Hepatocyte (in vitro differentiated cells): ENCODE measurements at regions not wholly inside any gene's neighbourhood (a gene's known extent, or its start where the extent isn't known, plus 50 kb on each side); places are given as distances from the start of the nearest gene placed in this dataset.

ENCODE experiments used
- DNase-seq: peaks from one replicate; pipeline ENCODE4 v3.0.0-alpha.2; 2016; ENCODE audit warnings: low spot score
- H2AFZ ChIP-seq: fragments of 200-600 bp; sonication (generic); 2 replicates; pipeline ENCODE4 v1.6.0; 2016; ENCODE audit warnings: antibody characterized with exemption, mild to moderate bottlenecking
- H3K27ac ChIP-seq: fragments of 200-600 bp; sonication (generic); 2 replicates; pipeline ENCODE4 v1.5.1; 2016; ENCODE audit warnings: mild to moderate bottlenecking
- H3K27me3 ChIP-seq: fragments of 200-600 bp; sonication (generic); 2 replicates; pipeline ENCODE4 v1.6.1; 2016
- H3K36me3 ChIP-seq: fragments of 200-600 bp; sonication (generic); replicated peaks from 2 replicates; pipeline ENCODE4 v1.5.1; 2016; ENCODE audit warnings: low read depth; ENCODE audit not compliant: insufficient read depth
- H3K4me1 ChIP-seq: fragments of 200-600 bp; sonication (generic); 2 replicates; pipeline ENCODE4 v1.5.1; 2016; ENCODE audit warnings: mild to moderate bottlenecking, moderate library complexity; ENCODE audit not compliant: insufficient read depth
- H3K4me2 ChIP-seq: fragments of 200-600 bp; sonication (generic); 2 replicates; pipeline ENCODE4 v1.6.0; 2016
- H3K4me3 ChIP-seq: fragments of 200-600 bp; sonication (generic); 2 replicates; pipeline ENCODE4 v1.5.1; 2016; ENCODE audit warnings: mild to moderate bottlenecking
- H3K79me2 ChIP-seq: fragments of 200-600 bp; sonication (generic); 2 replicates; pipeline ENCODE4 v1.6.0; 2017; ENCODE audit warnings: mild to moderate bottlenecking
- H3K9me2 ChIP-seq: fragments of 200-600 bp; sonication (generic); replicated peaks from 2 replicates; pipeline ENCODE4 v1.6.0; 2017; ENCODE audit warnings: mild to moderate bottlenecking; ENCODE audit not compliant: insufficient read depth
- H3K9me3 ChIP-seq: fragments of 200-600 bp; sonication (generic); 2 replicates; pipeline ENCODE4 v1.5.1; 2016; ENCODE audit warnings: low read depth, mild to moderate bottlenecking
- H4K20me1 ChIP-seq: fragments of 200-600 bp; sonication (generic); 2 replicates; pipeline ENCODE4 v1.6.0; 2016; ENCODE audit warnings: mild to moderate bottlenecking; ENCODE audit not compliant: insufficient read depth, poor library complexity, severe bottlenecking
- EZH2 ChIP-seq: fragments of 200-600 bp; sonication (generic); IDR thresholded peaks from 2 replicates; pipeline ENCODE4 v1.6.1; 2016; ENCODE audit warnings: antibody characterized with exemption, mild to moderate bottlenecking, borderline replicate concordance
- EZH2phosphoT487 ChIP-seq: fragments of 200-600 bp; sonication (generic); IDR thresholded peaks from one replicate; pipeline ENCODE4 v1.6.1; 2018; ENCODE audit warnings: antibody characterized with exemption, mild to moderate bottlenecking, low read depth, moderate library complexity; ENCODE audit not compliant: unreplicated experiment, severe bottlenecking
- WGBS: methylation state at CpG from one replicate; pipeline ENCODE4 v1.1.6; 2016; ENCODE audit warnings: low lambda C conversion rate; ENCODE audit errors: missing lambda C conversion rate; 5-methylcytosine and 5-hydroxymethylcytosine counted together
- TF ChIP-seq, protein P1 (sequence below): fragments of 200-600 bp; sonication (generic); IDR thresholded peaks from 2 replicates; pipeline ENCODE4 v1.5.1; 2016; ENCODE audit warnings: antibody characterized with exemption, mild to moderate bottlenecking; ENCODE audit not compliant: poor library complexity

DNA sequence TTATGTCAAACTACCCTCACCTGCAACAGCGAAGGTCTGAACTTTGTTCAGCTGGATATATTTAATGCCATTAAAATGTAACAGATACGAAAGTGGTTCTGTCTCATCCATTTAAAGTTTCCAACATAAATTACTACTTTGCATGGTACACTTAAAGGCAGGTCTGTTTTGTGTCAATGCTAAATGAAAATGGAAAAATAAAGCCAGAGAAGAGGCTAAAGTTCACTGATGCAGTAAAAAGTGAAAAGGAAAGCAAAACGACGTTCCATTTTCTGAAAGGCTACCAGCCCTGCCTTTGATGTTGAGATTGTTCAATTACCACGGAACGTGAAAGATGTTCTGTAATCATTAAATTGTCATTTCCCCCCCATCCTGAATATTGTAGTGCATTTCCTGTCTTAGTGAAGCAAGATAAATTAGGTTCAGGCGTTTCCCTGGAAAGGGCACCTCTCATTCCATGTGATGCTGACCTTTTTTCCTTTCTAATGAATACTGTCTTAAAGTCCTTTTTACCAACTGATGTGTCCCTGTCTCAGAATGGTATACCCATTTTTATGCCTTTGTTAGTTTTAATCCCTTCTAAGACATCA, 334.7 kb upstream of the JAG1 start:
- DNase-seq = no peak
- Histone ChIP-seq H3K4me2 (peak overlapping the region; percentile 9), H3K9me2 (no peaks in the 10 kb centered on the region), H3K36me3 (no peaks in the 10 kb centered on the region), H3K79me2 (no peaks in the 10 kb centered on the region), H3K27me3 (no peaks in the 10 kb centered on the region), H3K27ac (no peak overlapping the region), H3K4me1 (no peaks in the 10 kb centered on the region), H4K20me1 (no peaks in the 10 kb centered on the region), H2AFZ (no peak overlapping the region), H3K4me3 (no peak overlapping the region), H3K9me3 (no peaks in the 10 kb centered on the region)
- no peak for TF ChIP-seq EZH2
- TF ChIP-seq EZH2phosphoT487 = no peak
- TF ChIP-seq, protein P1, sequence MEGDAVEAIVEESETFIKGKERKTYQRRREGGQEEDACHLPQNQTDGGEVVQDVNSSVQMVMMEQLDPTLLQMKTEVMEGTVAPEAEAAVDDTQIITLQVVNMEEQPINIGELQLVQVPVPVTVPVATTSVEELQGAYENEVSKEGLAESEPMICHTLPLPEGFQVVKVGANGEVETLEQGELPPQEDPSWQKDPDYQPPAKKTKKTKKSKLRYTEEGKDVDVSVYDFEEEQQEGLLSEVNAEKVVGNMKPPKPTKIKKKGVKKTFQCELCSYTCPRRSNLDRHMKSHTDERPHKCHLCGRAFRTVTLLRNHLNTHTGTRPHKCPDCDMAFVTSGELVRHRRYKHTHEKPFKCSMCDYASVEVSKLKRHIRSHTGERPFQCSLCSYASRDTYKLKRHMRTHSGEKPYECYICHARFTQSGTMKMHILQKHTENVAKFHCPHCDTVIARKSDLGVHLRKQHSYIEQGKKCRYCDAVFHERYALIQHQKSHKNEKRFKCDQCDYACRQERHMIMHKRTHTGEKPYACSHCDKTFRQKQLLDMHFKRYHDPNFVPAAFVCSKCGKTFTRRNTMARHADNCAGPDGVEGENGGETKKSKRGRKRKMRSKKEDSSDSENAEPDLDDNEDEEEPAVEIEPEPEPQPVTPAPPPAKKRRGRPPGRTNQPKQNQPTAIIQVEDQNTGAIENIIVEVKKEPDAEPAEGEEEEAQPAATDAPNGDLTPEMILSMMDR = no peak
- 43% methylated on average over 7 of the region's 7 CpGs for WGBS

DNA sequence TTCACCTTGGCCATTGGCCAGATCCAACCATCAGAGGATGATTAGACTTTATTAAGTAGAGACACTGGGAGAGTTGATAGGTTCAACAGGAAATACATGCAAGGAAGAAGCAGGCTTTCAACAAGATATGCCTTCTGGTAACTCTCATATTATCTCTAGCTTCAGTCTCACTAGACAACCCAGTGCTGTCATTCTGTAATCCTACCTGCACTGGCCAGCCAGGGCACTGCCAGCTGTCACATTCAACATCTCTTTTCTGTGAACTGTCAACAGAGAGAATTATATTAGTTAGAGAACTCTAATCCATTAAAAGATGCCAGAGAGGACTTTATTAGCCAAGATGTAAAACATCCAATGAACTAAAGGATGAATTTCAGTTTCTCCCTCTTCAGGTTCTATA, 337.9 kb upstream of the JAG1 start:
- H3K9me3 ChIP-seq = no peaks in the 10 kb centered on the region
- no peaks in the 10 kb centered on the region for H3K27me3 ChIP-seq
- no peaks in the 10 kb centered on the region for H3K9me2 ChIP-seq
- H3K79me2 ChIP-seq = no peaks in the 10 kb centered on the region
- no peaks in the 10 kb centered on the region for H3K36me3 ChIP-seq
- no peak overlapping the region for H3K27ac ChIP-seq
- no peak overlapping the region for H2AFZ ChIP-seq
- H3K4me1 ChIP-seq = no peaks in the 10 kb centered on the region
- TF ChIP-seq EZH2 = no peak
- no peak for TF ChIP-seq EZH2phosphoT487
- TF ChIP-seq, protein P1 = no peak
- no peak overlapping the region for H3K4me2 ChIP-seq
- no peak overlapping the region for H3K4me3 ChIP-seq
- DNase-seq = no peak
- H4K20me1 ChIP-seq = no peaks in the 10 kb centered on the region

DNA sequence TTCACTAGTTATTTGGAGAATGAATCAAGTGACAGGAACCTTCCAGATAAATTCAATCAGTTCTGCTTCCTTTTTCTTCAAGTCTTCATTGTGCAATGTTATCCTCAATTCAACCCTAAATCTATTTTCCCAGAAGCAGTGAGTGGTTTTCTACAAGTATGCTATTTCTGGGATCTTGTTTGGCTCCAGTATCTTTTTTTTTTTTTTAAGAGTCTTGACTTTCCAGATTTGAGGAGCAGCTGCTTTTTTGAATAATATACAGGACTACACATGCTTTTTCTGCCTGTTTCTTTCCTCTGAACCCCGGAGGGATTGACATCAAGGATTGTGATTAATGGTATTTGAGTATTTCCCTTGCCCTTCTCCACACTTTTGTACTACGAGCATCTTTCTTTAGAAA, 339.2 kb upstream of the JAG1 start:
- H3K36me3 ChIP-seq = no peaks in the 10 kb centered on the region
- H3K4me1 ChIP-seq = no peaks in the 10 kb centered on the region
- H3K4me2 ChIP-seq = no peak overlapping the region
- 88% methylated on average over 2 of the region's 2 CpGs for WGBS
- no peaks in the 10 kb centered on the region for H3K27me3 ChIP-seq
- H4K20me1 ChIP-seq = no peaks in the 10 kb centered on the region
- H3K4me3 ChIP-seq = no peak overlapping the region
- H3K9me3 ChIP-seq = no peaks in the 10 kb centered on the region
- no peaks in the 10 kb centered on the region for H3K9me2 ChIP-seq
- no peaks in the 10 kb centered on the region for H3K79me2 ChIP-seq
- TF ChIP-seq, protein P1 = no peak
- TF ChIP-seq EZH2phosphoT487 (no peak), EZH2 (no peak)
- H3K27ac ChIP-seq = no peak overlapping the region
- H2AFZ ChIP-seq = no peak overlapping the region
- no peak for DNase-seq

DNA sequence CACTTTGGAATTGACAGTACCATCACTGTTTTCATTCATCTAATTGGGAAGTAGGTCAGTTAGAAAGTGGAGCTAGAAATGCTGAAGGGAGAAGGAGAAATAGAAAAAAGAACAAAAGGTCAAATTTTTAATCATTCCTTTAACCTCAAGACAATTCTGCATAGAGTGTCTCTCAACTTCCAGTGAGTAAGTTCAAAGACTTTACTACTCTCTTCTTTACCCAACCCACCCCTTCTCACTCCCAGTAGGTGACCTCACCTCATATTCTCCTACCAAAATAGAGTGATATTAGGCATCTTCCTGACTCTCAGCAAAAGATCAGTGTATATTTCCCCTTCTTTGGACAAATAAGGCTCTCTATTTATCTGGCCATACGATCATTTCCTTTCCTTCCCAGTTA, 340.0 kb upstream of the JAG1 start:
- no peak overlapping the region for H3K4me2 ChIP-seq
- no peak overlapping the region for H3K27ac ChIP-seq
- H3K4me1 ChIP-seq = no peaks in the 10 kb centered on the region
- no peak overlapping the region for H3K4me3 ChIP-seq
- DNase-seq = no peak
- 88% methylated on average over 1 of the region's 1 CpG for WGBS
- H3K9me2 ChIP-seq = no peaks in the 10 kb centered on the region
- no peaks in the 10 kb centered on the region for H4K20me1 ChIP-seq
- TF ChIP-seq EZH2 (no peak), EZH2phosphoT487 (no peak)
- TF ChIP-seq, protein P1 = no peak
- no peaks in the 10 kb centered on the region for H3K79me2 ChIP-seq
- no peaks in the 10 kb centered on the region for H3K36me3 ChIP-seq
- H3K27me3 ChIP-seq = no peaks in the 10 kb centered on the region
- no peaks in the 10 kb centered on the region for H3K9me3 ChIP-seq
- no peak overlapping the region for H2AFZ ChIP-seq
